Activated naive CD4-positive, alpha-beta T cell treated with anti-CD3 and anti-CD28 coated beads for 36 hours (primary cell): ENCODE measurements at regions not wholly inside any gene's neighbourhood (a gene's known extent, or its start where the extent isn't known, plus 50 kb on each side); places are given as distances from the start of the nearest gene placed in this dataset.

Experiments
- CTCF ChIA-PET: fragments of 350-600 bp; sonication (Branson Sonifier 250); formaldehyde crosslinking; loops from one replicate; lab custom pipeline; 2021; ENCODE audit warnings: antibody characterized with exemption; lab: Charles Lee
- DNase-seq: peaks from one replicate; pipeline ENCODE4 v3.0.0-alpha.2; 2020
- H3K27ac Mint-ChIP-seq: one replicate; pipeline ENCODE4 v1.8.0; 2021; ENCODE audit warnings: mild to moderate bottlenecking, mixed read lengths
- H3K27me3 Mint-ChIP-seq: one replicate; pipeline ENCODE4 v1.8.0; 2021; ENCODE audit warnings: low read depth, mixed read lengths
- H3K36me3 Mint-ChIP-seq: one replicate; pipeline ENCODE4 v1.8.0; 2021; ENCODE audit warnings: low read depth, mixed read lengths
- H3K4me1 Mint-ChIP-seq: one replicate; pipeline ENCODE4 v1.8.0; 2021; ENCODE audit warnings: low read depth, mixed read lengths
- H3K4me3 Mint-ChIP-seq: one replicate; pipeline ENCODE4 v1.8.0; 2021; ENCODE audit warnings: mild to moderate bottlenecking, moderate library complexity, mixed read lengths
- H3K9me3 Mint-ChIP-seq: one replicate; pipeline ENCODE4 v1.8.0; 2021; ENCODE audit warnings: mixed read lengths
- intact Hi-C: fragments of 100-400 bp; cut with micrococcal nuclease; formaldehyde crosslinking; loops from one replicate; pipeline ENCODE4 v1.15.1; 2023

GRCh38 chr16:85348065-85348840 is 236.0 kb upstream of the CIBAR2 start:
- no peaks in the 10 kb centered on the region for H3K27me3 Mint-ChIP-seq
- H3K36me3 Mint-ChIP-seq, result no peaks in the 10 kb centered on the region
- no peak for DNase-seq
- no peaks in the 10 kb centered on the region for H3K4me1 Mint-ChIP-seq
- intact Hi-C loops, result no loop called here
- CTCF ChIA-PET, result interaction anchor here (0.9 to 1.3 kb wide), 2 partner anchors 30 to 95 kb away, joined by 3 read pairs; no protein-coding TSS in a partner anchor
- H3K27ac Mint-ChIP-seq, result no peak overlapping the region
- peaks cover 4% of the 10 kb centered on the region for H3K9me3 Mint-ChIP-seq
- H3K4me3 Mint-ChIP-seq, result no peak overlapping the region

GRCh38 chr16:85348911-85349334 is 236.7 kb upstream of the CIBAR2 start:
- H3K36me3 Mint-ChIP-seq, result no peaks in the 10 kb centered on the region
- H3K4me1 Mint-ChIP-seq, result no peaks in the 10 kb centered on the region
- H3K27ac Mint-ChIP-seq, result no peak overlapping the region
- no peak overlapping the region for H3K4me3 Mint-ChIP-seq
- intact Hi-C loops, result no loop called here
- H3K9me3 Mint-ChIP-seq, result peaks cover 5% of the 10 kb centered on the region
- CTCF ChIA-PET, result no interaction called here
- no peaks in the 10 kb centered on the region for H3K27me3 Mint-ChIP-seq
- DNase-seq, result no peak

- DNase-seq, result no peak
- no peak overlapping the region for H3K4me3 Mint-ChIP-seq
- CTCF ChIA-PET, result no interaction called here
- H3K27ac Mint-ChIP-seq, result no peak overlapping the region
- H3K27me3 Mint-ChIP-seq, result no peaks in the 10 kb centered on the region
- H3K36me3 Mint-ChIP-seq, result no peaks in the 10 kb centered on the region
- no peaks in the 10 kb centered on the region for H3K4me1 Mint-ChIP-seq
- intact Hi-C loops, result no loop called here
- H3K9me3 Mint-ChIP-seq, result peaks cover 5% of the 10 kb centered on the region
These were observed 237.3 kb upstream of the CIBAR2 start for GRCh38 chr16:85349365-85350145.

GRCh38 chr16:85350146-85350728 is 238.0 kb upstream of the CIBAR2 start:
- Mint-ChIP-seq H3K27ac (no peak overlapping the region), H3K9me3 (peaks cover 5% of the 10 kb centered on the region), H3K4me3 (no peak overlapping the region), H3K36me3 (no peaks in the 10 kb centered on the region), H3K4me1 (no peaks in the 10 kb centered on the region), H3K27me3 (no peaks in the 10 kb centered on the region)
- CTCF ChIA-PET, result no interaction called here
- no peak for DNase-seq
- intact Hi-C loops, result no loop called here

GRCh38 chr16:85350973-85351372 is 238.7 kb upstream of the CIBAR2 start:
- no peak for DNase-seq
- intact Hi-C loops, result no loop called here
- H3K36me3 Mint-ChIP-seq, result no peaks in the 10 kb centered on the region
- H3K9me3 Mint-ChIP-seq, result peaks cover 5% of the 10 kb centered on the region
- no peaks in the 10 kb centered on the region for H3K4me1 Mint-ChIP-seq
- H3K4me3 Mint-ChIP-seq, result no peak overlapping the region
- no peaks in the 10 kb centered on the region for H3K27me3 Mint-ChIP-seq
- CTCF ChIA-PET, result no interaction called here
- H3K27ac Mint-ChIP-seq, result no peak overlapping the region

- no peak overlapping the region for H3K27ac Mint-ChIP-seq
- no peak for DNase-seq
- no peak overlapping the region for H3K4me3 Mint-ChIP-seq
- H3K27me3 Mint-ChIP-seq, result no peaks in the 10 kb centered on the region
- CTCF ChIA-PET, result interaction anchor here (1.4 kb wide), 1 partner anchor 17 kb away, joined by 3 read pairs; no protein-coding TSS in a partner anchor
- intact Hi-C loops, result no loop called here
- no peaks in the 10 kb centered on the region for H3K36me3 Mint-ChIP-seq
- H3K9me3 Mint-ChIP-seq, result peaks cover 5% of the 10 kb centered on the region
- no peaks in the 10 kb centered on the region for H3K4me1 Mint-ChIP-seq
These were observed 240.7 kb upstream of the CIBAR2 start for GRCh38 chr16:85353013-85353412.

- CTCF ChIA-PET, result interaction anchor here (1.4 kb wide), 1 partner anchor 15 kb away, joined by 3 read pairs; no protein-coding TSS in a partner anchor
- no peaks in the 10 kb centered on the region for H3K36me3 Mint-ChIP-seq
- intact Hi-C loops, result no loop called here
- H3K4me1 Mint-ChIP-seq, result no peaks in the 10 kb centered on the region
- no peak overlapping the region for H3K4me3 Mint-ChIP-seq
- H3K27ac Mint-ChIP-seq, result no peak overlapping the region
- DNase-seq, result no peak
- H3K27me3 Mint-ChIP-seq, result no peaks in the 10 kb centered on the region
- peaks cover 5% of the 10 kb centered on the region for H3K9me3 Mint-ChIP-seq
These were observed 241.8 kb upstream of the CIBAR2 start for GRCh38 chr16:85353839-85354685.

- peaks cover 5% of the 10 kb centered on the region for H3K9me3 Mint-ChIP-seq
- no peaks in the 10 kb centered on the region for H3K36me3 Mint-ChIP-seq
- intact Hi-C loops, result no loop called here
- no peaks in the 10 kb centered on the region for H3K27me3 Mint-ChIP-seq
- CTCF ChIA-PET, result no interaction called here
- no peak overlapping the region for H3K4me3 Mint-ChIP-seq
- no peaks in the 10 kb centered on the region for H3K4me1 Mint-ChIP-seq
- DNase-seq, result no peak
- H3K27ac Mint-ChIP-seq, result no peak overlapping the region
These were observed 242.6 kb upstream of the CIBAR2 start for GRCh38 chr16:85354686-85355514.

- no peak for DNase-seq
- intact Hi-C loops, result no loop called here
- Mint-ChIP-seq H3K9me3 (peaks cover 5% of the 10 kb centered on the region), H3K4me3 (no peak overlapping the region), H3K27me3 (peaks cover under 1% of the 10 kb centered on the region), H3K27ac (no peak overlapping the region), H3K4me1 (no peaks in the 10 kb centered on the region), H3K36me3 (no peaks in the 10 kb centered on the region)
- CTCF ChIA-PET, result no interaction called here
These were observed 243.2 kb upstream of the CIBAR2 start for GRCh38 chr16:85355515-85355837.

- intact Hi-C loops, result no loop called here
- Mint-ChIP-seq H3K27me3 (peaks cover 6% of the 10 kb centered on the region), H3K4me3 (no peak overlapping the region), H3K9me3 (peaks cover 5% of the 10 kb centered on the region), H3K4me1 (no peaks in the 10 kb centered on the region), H3K36me3 (no peaks in the 10 kb centered on the region), H3K27ac (no peak overlapping the region)
- CTCF ChIA-PET, result no interaction called here
- DNase-seq, result no peak
These were observed 243.9 kb upstream of the CIBAR2 start for GRCh38 chr16:85356157-85356556.

- peaks cover 6% of the 10 kb centered on the region for H3K27me3 Mint-ChIP-seq
- H3K9me3 Mint-ChIP-seq, result peaks cover 5% of the 10 kb centered on the region
- H3K36me3 Mint-ChIP-seq, result no peaks in the 10 kb centered on the region
- no peak for DNase-seq
- no peak overlapping the region for H3K27ac Mint-ChIP-seq
- H3K4me1 Mint-ChIP-seq, result no peaks in the 10 kb centered on the region
- H3K4me3 Mint-ChIP-seq, result no peak overlapping the region
- CTCF ChIA-PET, result no interaction called here
- intact Hi-C loops, result no loop called here
These were observed 245.1 kb upstream of the CIBAR2 start for GRCh38 chr16:85357323-85357722.
